ENCODE measurements at regions not wholly inside any gene's neighbourhood (a gene's known extent, or its start where the extent isn't known, plus 50 kb on each side); places are given as distances from the start of the nearest gene placed in this dataset.

DNA sequence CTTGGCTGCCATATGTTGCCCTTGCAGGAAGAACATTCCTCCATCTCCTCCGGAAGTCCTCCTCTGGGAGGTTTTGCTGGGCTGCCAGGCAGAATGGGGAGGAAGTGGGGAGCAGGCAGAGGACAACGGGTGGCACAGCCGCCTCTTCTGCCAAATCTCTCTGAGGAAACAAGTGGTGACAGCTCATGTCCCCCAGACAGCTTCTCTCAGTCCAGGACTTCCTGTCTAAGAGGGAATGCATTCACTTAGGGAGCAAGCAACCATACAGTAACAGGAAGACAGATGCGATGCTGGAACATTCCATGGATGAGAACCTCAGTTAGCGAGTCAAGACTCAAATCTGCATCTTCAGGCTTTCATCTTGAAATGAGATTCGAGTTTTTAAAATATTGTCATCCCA lies 701.0 kb downstream of the SEMA5A start:
- Histone ChIP-seq H2AFZ (replicated peaks) (no peak overlapping the region), H3K4me1 (peaks cover 28% of the 10 kb centered on the region), H3K4me2 (no peak overlapping the region), H3K27ac (no peak overlapping the region), H3K27me3 (no peaks in the 10 kb centered on the region), H3K36me3 (no peaks in the 10 kb centered on the region), H4K20me1 (ENCODE audit: low read depth) (no peaks in the 10 kb centered on the region), H3K9ac (no peak overlapping the region), H3F3A (ENCODE audit: low read depth) (no peaks in the 10 kb centered on the region), H3K79me2 (ENCODE audit: low read depth) (no peaks in the 10 kb centered on the region), H3K4me3 (no peak overlapping the region), H3K9me3 (ENCODE audit: low read depth) (no peaks in the 10 kb centered on the region)
- Mint-ChIP-seq H3K36me3 (peaks cover 4% of the 10 kb centered on the region), H3K27me3 (ENCODE audit: insufficient read depth, low read depth) (peaks cover 20% of the 10 kb centered on the region), H3K9me3 (peaks cover 26% of the 10 kb centered on the region), H3K27ac (no peak overlapping the region), H3K4me3 (no peak overlapping the region), H3K4me1 (peaks cover 39% of the 10 kb centered on the region)
- DNase-seq (ENCODE audit: low spot score): no peak
- TF ChIP-seq CTCF (IDR thresholded peaks at IDR 0.05) (no peak), EZH2 (IDR thresholded peaks at IDR 0.05) (no peak), EZH2phosphoT487 (IDR thresholded peaks at IDR 0.05) (no peak)

- H3K27me3 ChIP-seq: no peaks in the 10 kb centered on the region
- H3K27ac Mint-ChIP-seq: no peak overlapping the region
Observed at GRCh38 chr5:8845296-8845695, 700.6 kb downstream of the SEMA5A start.

GRCh38 chr5:8848366-8848765 lies 697.5 kb downstream of the SEMA5A start:
- no peaks in the 10 kb centered on the region for H3F3A ChIP-seq (ENCODE audit: low read depth)
- no peaks in the 10 kb centered on the region for H3K36me3 ChIP-seq
- H3K27me3 Mint-ChIP-seq (ENCODE audit: insufficient read depth, low read depth): peaks cover 6% of the 10 kb centered on the region
- no peaks in the 10 kb centered on the region for H3K27me3 ChIP-seq
- H3K27ac Mint-ChIP-seq: no peak overlapping the region
- no peaks in the 10 kb centered on the region for H3K36me3 Mint-ChIP-seq
- H3K9me3 Mint-ChIP-seq: peaks cover 15% of the 10 kb centered on the region
- peak overlapping the region; percentile 25 for H3K4me3 ChIP-seq
- no peak overlapping the region for H3K9ac ChIP-seq
- no peaks in the 10 kb centered on the region for H4K20me1 ChIP-seq (ENCODE audit: low read depth)
- H3K79me2 ChIP-seq (ENCODE audit: low read depth): no peaks in the 10 kb centered on the region
- peak overlapping the region; percentile 71 for H3K4me2 ChIP-seq
- TF ChIP-seq EZH2 (IDR thresholded peaks at IDR 0.05) (no peak), EZH2phosphoT487 (IDR thresholded peaks at IDR 0.05) (no peak), CTCF (IDR thresholded peaks at IDR 0.05) (no peak)
- peaks cover 28% of the 10 kb centered on the region for H3K4me1 ChIP-seq
- H3K4me3 Mint-ChIP-seq: peak overlapping the region; percentile 39
- H3K27ac ChIP-seq: no peak overlapping the region
- H3K4me1 Mint-ChIP-seq: peaks cover 35% of the 10 kb centered on the region
- H2AFZ ChIP-seq (replicated peaks): no peak overlapping the region
- H3K9me3 ChIP-seq (ENCODE audit: low read depth): no peaks in the 10 kb centered on the region
- DNase-seq (ENCODE audit: low spot score): peak; percentile 69

More at GRCh38 chr5:8845296-8845695, 700.6 kb downstream of the SEMA5A start:
- no peaks in the 10 kb centered on the region for H3F3A ChIP-seq (ENCODE audit: low read depth)
- Mint-ChIP-seq H3K36me3 (peaks cover 2% of the 10 kb centered on the region), H3K4me3 (no peak overlapping the region), H3K27me3 (ENCODE audit: insufficient read depth, low read depth) (peaks cover 17% of the 10 kb centered on the region), H3K9me3 (peaks cover 24% of the 10 kb centered on the region), H3K4me1 (peaks cover 39% of the 10 kb centered on the region)
- H3K79me2 ChIP-seq (ENCODE audit: low read depth): no peaks in the 10 kb centered on the region
- no peak overlapping the region for H3K9ac ChIP-seq
- H4K20me1 ChIP-seq (ENCODE audit: low read depth): no peaks in the 10 kb centered on the region
- H3K4me1 ChIP-seq: peaks cover 28% of the 10 kb centered on the region
- H3K36me3 ChIP-seq: no peaks in the 10 kb centered on the region
- DNase-seq (ENCODE audit: low spot score): no peak
- H3K4me2 ChIP-seq: no peak overlapping the region
- no peaks in the 10 kb centered on the region for H3K9me3 ChIP-seq (ENCODE audit: low read depth)
- H2AFZ ChIP-seq (replicated peaks): no peak overlapping the region
- no peak overlapping the region for H3K4me3 ChIP-seq
- TF ChIP-seq CTCF (IDR thresholded peaks at IDR 0.05): no peak
- TF ChIP-seq EZH2 (IDR thresholded peaks at IDR 0.05): no peak
- TF ChIP-seq EZH2phosphoT487 (IDR thresholded peaks at IDR 0.05): no peak
- H3K27ac ChIP-seq: no peak overlapping the region
